RPMI7951 (cell line): ENCODE measurements at regions not wholly inside any gene's neighbourhood (a gene's known extent, or its start where the extent isn't known, plus 50 kb on each side); places are given as distances from the start of the nearest gene placed in this dataset.

Source experiments
- DNase-seq: peaks from one replicate; pipeline ENCODE4 v3.0.0-alpha.2; 2012; ENCODE audit warnings: low read depth

DNA sequence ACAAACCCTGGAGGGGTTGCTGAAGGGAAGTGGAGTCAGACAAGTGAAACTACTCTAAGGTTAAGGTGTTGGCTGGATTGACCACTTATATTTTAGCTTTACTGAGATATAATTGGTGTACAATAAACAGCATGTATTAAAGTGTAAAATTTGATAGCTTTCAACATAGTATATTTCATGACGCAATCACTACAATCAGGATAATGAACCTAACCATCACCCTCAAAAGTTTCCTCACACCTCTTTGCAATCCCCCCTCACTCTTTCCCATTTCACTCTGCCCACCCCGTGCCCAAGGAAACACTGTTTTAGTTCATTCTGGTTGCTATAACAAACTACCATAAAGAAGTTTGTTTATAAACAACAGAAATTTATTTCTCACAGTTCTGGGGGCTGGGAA is 508.0 kb downstream of the FGF9 start:
- DNase-seq, result no peak

DNA sequence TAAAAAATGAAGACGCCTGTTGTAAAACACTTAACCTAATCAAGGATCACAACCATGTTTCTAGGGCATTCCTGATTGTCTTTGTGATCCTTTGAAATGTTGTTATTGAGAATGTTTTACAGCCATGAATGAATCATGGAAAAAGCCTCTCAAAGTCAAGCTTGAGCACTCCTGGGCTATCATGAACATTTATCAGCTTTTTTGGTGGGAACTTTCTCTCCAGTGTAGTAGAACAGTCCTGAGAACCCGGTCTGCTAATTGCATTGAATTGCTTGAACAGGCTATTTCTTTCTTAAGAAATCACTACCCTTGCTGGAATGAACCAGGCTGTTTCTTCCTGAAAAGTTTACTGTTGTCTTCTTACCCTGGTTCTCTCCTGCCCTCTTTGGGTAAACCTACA is 516.5 kb downstream of the FGF9 start:
- no peak for DNase-seq

GRCh38 chr13:22189176-22190048 is 518.5 kb downstream of the FGF9 start:
- no peak for DNase-seq

DNA sequence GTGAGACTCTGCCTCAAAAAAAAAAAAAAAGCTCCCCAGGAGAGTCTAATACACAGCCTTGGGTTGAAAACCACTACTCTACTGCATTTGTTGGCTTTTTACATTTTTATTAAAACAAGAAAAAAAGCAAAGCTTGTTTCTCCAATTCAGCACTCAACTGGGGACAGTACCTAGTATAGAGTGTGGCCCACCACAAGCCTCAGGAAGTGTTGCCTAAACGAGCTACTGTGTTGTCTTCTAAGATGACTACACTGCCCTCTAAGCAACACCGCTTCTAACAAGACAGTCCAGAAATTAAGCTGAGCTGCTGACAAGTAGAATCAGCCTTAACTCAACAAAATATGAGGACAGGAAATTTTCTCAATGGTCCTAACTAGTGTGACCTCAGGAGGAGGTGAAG is 522.2 kb downstream of the FGF9 start:
- DNase-seq, result no peak

- no peak for DNase-seq
Observed at GRCh38 chr13:22194106-22194805, 523.4 kb downstream of the FGF9 start.

GRCh38 chr13:22195726-22196125 is 524.9 kb downstream of the FGF9 start:
- DNase-seq, result no peak

GRCh38 chr13:22196777-22197176 is 525.9 kb downstream of the FGF9 start:
- no peak for DNase-seq

- no peak for DNase-seq
Observed at GRCh38 chr13:22198001-22198400, 527.1 kb downstream of the FGF9 start.

DNA sequence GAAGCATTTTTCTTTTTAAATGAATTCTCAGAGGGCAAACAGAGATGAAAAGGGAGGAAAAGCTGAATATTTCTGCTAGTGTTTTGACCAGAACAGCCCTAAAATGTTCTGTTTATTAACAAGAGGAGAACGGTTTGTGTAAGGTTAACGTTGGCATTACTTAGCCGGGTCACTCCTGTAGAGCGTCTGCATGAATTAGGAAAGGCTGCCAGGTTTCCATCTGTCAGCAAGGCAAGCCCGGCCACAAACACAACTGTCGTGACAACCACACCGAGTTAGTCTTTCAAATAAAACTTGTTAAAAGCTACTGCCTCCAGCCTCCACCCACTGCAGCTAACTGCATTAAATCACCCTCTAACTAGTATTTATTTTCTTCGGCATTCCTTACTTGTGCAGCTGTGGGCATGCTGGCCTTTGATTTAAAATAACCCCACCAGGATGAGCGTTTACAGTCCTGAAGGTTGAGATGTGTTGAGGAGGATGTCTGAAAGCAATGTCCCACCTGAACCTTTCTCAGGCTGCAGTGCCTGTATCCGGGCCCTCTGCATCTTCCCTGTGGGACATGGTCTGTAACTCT is 527.9 kb downstream of the FGF9 start:
- no peak for DNase-seq

- no peak for DNase-seq
Observed at GRCh38 chr13:22200440-22200839, 529.6 kb downstream of the FGF9 start.

GRCh38 chr13:22201375-22201925 is 530.6 kb downstream of the FGF9 start:
- no peak for DNase-seq

- DNase-seq, result no peak
Observed at GRCh38 chr13:22210134-22210930, 539.5 kb downstream of the FGF9 start.

GRCh38 chr13:22211876-22212275 is 541.0 kb downstream of the FGF9 start:
- DNase-seq, result no peak

DNA sequence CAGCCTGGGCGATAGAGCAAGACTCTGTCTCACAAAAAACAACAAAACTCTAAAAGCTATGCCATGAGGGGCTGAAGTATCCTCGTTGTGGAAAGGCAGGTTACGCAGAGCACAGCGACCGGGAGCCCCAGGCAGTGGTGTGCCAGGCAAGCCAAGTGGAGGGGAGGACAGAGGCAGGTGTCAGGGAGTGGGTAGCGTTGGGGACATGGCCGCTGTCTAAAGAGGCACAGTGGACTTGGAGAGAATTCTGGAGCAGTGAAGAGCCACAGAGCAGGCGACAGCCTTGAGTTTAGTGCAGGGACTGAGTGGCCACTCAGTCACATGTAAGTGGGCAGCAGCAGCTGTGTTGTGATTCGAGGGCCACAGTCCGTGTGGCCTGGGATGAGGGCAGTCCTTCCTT is 541.7 kb downstream of the FGF9 start:
- no peak for DNase-seq

DNA sequence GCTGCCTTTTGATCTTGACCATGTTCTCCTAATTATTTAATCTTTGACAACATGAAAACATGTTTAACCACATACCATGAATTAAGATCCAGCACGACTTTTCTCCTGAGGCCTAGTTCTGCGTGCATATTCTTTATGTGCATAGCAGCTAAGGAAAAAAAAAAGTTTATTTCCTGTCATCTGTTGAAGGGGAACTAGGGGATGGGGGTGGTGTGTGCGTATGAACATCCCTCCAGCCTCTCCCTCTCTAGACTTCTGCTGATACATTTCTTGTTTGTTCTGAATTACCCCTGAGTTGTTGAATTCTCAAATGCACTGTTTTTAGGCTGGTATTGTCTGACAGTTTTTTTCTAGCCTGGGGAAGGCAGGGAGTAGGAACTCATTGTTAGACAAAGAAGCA is 543.3 kb downstream of the FGF9 start:
- DNase-seq, result no peak

DNA sequence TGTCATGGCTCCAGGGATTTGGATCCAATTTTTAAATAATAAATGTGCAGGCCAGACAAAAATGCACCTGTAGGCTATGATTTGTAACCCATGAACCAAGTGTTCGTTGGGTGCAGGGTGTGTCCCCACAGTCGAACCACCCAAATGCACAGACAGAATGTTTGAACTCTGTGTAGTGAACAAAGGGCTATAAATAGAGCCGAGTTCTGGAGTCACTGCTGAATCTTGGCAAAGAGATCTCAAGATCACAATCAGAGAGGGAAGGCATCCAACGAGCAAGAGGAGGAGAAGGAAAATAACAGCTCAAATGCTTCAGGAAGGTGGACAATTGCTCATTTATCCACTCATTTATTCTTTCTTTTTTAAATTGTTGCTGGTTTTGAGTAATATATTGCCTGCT is 547.9 kb downstream of the FGF9 start:
- no peak for DNase-seq

GRCh38 chr13:22219709-22220108 is 548.8 kb downstream of the FGF9 start:
- no peak for DNase-seq

DNA sequence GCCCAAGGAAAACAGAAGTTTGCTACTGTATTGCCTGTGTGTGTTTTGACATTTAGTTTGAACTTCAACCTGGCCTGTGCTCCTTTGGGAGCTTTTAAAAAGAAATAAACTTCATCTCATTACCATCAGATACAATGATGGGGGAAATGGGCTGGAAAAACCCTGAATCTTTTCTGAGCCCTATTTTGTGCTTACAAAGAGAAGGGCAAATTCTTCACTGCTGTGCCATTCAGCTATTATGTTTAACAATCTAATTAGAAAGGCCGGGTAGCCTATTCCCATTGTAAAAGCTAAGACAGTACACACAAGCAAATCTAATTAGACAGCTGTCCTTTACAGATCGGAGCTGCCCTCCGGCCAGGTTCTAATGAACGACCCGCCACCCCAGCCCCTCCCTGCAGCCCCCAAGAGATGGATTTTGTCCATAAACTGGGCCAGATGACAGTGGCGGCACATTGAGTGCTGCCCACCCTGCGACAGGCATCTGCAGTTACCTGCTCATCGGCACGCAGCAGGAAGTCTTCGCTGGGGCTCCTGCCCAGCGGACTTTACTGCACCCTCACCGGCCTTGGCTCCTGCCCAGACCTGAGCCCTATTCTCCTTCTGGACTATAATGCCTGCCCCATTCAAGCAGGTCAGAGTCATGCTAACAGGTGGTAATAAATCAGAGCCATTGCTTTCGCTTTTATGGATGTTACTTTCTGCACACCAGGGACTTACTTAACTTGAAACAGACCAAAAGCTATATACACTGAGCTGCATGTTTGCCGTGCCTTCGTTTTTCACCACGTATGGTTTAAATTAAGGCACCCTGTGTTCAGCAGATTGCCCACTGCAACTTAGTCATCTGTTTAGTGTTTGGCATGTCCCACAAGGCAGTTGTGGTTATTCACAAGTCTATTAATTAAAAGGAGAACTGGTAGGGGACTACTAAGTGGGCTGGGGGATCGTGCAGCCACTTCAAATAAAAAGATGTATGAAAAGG is 549.6 kb downstream of the FGF9 start:
- DNase-seq, result no peak

DNA sequence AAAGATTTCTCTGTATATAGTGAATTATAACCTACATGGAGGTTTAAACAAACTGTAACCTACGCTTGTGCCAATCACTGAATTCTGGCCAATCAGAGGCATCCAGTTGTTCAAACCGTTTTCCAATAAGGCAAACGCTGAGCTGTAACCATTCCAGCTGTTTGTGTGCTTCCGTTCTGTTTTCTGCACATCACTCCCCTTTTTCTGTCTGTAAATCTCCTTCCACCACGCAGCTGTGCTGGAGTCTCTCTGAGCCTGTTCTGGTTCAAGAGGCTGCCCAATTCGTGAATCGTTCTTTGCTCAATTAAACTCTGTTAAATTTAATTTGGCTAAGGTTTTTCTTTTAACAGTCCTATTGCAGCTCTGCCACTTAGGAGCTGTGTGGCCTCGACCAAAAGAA is 552.5 kb downstream of the FGF9 start:
- no peak for DNase-seq

DNA sequence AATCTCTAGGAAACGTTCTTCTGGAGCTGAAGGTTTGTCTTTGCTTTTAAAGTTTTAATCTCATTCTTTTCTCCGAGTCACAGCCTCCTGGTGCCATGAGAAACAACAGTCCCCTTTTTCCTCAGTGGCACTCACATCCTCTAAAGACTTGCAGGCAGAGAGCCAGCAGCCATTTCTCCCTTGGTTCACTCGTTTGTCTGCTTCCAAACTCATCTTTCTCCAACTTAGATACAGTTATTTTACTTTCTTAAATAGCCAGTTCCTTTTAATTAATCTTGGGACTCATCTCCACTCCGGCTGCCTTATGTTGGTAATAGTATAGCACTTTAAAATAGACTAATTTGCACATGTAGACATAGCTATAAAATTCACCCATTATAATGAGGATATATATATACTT is 555.2 kb downstream of the FGF9 start:
- DNase-seq, result no peak

GRCh38 chr13:22227895-22228294 is 557.0 kb downstream of the FGF9 start:
- DNase-seq, result no peak
